Right lobe of liver (tissue), 4 donors: ENCODE measurements at regions not wholly inside any gene's neighbourhood (a gene's known extent, or its start where the extent isn't known, plus 50 kb on each side); places are given as distances from the start of the nearest gene placed in this dataset.
A peak's percentile ranks its signal among the peaks of the same experiment; 100 is the strongest.

Experiments used
- POLR2A ChIP-seq: fragments of 450-650 bp; IDR thresholded peaks from one replicate; pipeline ENCODE4 v1.6.1; 2017; ENCODE audit warnings: antibody characterized with exemption, mild to moderate bottlenecking
- TF ChIP-seq, protein P1 (sequence below), 4 donors: fragments of 200-600 bp in 3 of 4; fragments of 450-650 bp in 1 of 4; IDR thresholded peaks; one replicate each; pipeline versions ENCODE4 v1.5.1 to v1.8.0; 2016 to 2022; ENCODE audit warnings: antibody characterized with exemption in 4 of 4, mild to moderate bottlenecking in 2 of 4
- donor health status: DM: no; HTN: no; CAD: no.
- donor health status: DM: no; HTN: no; CAD: no.
- donor health status: DM: no; HTN: yes; CAD: no.

DNA sequence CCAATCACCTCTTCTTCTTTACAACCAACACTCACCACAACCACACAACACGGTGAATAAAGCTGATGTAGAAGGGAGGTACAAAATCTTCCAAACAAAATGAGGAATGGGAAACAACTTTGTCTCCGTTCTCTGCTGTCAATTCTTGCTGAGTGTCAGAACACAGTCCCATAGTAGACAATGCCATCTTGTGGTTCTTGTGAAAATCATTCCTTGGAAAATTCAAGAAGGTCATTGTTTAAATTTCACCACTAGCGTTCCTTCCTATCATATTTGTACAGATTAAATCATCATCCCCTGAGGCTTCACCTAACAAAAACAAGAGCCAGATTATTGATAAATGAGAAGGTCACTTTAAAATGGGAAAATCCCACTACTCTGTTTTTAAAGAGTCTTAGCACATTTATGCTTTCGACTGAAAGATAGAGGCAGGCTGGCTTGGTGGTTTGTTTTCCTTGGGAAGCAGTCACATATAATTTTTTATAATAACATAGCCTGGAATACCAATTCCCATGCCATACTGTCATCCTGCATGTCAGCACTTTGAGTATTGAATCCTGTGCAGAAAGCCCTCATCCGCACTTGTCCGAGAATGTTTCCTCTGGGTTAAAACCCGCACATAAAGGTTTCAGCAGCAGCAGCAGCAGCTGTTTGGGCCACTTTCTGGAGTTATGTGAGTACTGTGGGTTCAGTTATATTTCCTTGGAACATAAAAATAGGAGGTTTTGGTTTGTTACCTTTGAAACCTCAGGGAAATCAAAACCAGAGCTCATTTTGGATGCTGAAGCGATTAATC, 395.0 kb upstream of the SMARCA2 start:
- TF ChIP-seq, protein P1, sequence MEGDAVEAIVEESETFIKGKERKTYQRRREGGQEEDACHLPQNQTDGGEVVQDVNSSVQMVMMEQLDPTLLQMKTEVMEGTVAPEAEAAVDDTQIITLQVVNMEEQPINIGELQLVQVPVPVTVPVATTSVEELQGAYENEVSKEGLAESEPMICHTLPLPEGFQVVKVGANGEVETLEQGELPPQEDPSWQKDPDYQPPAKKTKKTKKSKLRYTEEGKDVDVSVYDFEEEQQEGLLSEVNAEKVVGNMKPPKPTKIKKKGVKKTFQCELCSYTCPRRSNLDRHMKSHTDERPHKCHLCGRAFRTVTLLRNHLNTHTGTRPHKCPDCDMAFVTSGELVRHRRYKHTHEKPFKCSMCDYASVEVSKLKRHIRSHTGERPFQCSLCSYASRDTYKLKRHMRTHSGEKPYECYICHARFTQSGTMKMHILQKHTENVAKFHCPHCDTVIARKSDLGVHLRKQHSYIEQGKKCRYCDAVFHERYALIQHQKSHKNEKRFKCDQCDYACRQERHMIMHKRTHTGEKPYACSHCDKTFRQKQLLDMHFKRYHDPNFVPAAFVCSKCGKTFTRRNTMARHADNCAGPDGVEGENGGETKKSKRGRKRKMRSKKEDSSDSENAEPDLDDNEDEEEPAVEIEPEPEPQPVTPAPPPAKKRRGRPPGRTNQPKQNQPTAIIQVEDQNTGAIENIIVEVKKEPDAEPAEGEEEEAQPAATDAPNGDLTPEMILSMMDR (IDR thresholded peaks at IDR 0.05) = peak in 3 of 4 donors; percentile 10 to 22 (median 11)
- no peak for TF ChIP-seq POLR2A
